ENCODE measurements at regions not wholly inside any gene's neighbourhood (a gene's known extent, or its start where the extent isn't known, plus 50 kb on each side); places are given as distances from the start of the nearest gene placed in this dataset.

DNA sequence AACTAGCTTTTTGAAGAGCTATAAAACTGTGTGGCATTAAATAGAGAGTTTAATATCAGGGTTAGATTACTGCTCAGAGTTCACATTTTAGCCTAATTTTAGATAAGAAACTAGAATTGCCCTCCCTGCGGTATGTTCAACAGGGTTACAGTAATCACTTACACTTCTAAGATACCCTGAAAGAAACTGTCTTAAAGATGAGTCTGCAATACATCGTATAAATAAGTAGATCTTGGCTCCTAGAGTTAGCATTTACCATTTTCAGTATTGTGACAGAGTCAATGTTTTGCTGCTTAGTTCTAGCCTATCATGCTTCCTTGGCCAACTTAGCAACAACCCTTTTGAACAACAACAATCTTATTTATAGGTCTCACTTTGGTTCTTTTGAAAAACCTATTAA, 217.8 kb upstream of the NDST4 start:
- Histone ChIP-seq H3K36me3 (replicated peaks in 1 of 2; ENCODE audit: control insufficient read depth in 1 of 2, insufficient read depth in 2 of 2, low read length in 2 of 2) (no peaks in the 10 kb centered on the region), H3K79me2 (ENCODE audit: insufficient read depth, low read length) (no peaks in the 10 kb centered on the region), H3K9ac (ENCODE audit: insufficient read depth, low read length, poor library complexity, severe bottlenecking) (no peak overlapping the region), H3K4me1 (ENCODE audit: control insufficient read depth in 1 of 2, insufficient read depth in 2 of 2, low read length in 2 of 2) (no peaks in the 10 kb centered on the region), H4K20me1 (ENCODE audit: insufficient read depth, low read length) (no peaks in the 10 kb centered on the region), H2AFZ (ENCODE audit: insufficient read depth, low read depth, low read length, poor library complexity, severe bottlenecking) (no peak overlapping the region), H3K4me2 (replicated peaks; ENCODE audit: extremely low read depth, low read length, poor library complexity, severe bottlenecking) (no peak overlapping the region), H3K27ac (ENCODE audit: low read depth in 1 of 2, low read length in 2 of 2) (no peak overlapping the region), H3K4me3 (replicated peaks in 1 of 3; ENCODE audit: low read depth in 2 of 3, low read length in 3 of 3) (no peak overlapping the region), H3K27me3 (ENCODE audit: control insufficient read depth in 2 of 2, insufficient read depth in 2 of 2, low read length in 2 of 2) (no peaks in the 10 kb centered on the region), H3K9me3 (replicated peaks in 1 of 2; ENCODE audit: control insufficient read depth in 1 of 2, insufficient read depth in 1 of 2, low read length in 2 of 2) (no peaks in the 10 kb centered on the region)
- no peak overlapping the region for H3K27ac Mint-ChIP-seq
- no CpG with 5 or more reads among the region's 2 CpGs for WGBS (ENCODE audit: insufficient coverage)
- no peaks in the 10 kb centered on the region for H3K4me1 Mint-ChIP-seq
- intact Hi-C loops (cut with micrococcal nuclease) = no loop called here
- no peak overlapping the region for H3K4me3 Mint-ChIP-seq
- no peaks in the 10 kb centered on the region for H3K27me3 Mint-ChIP-seq (ENCODE audit: low read depth in 3 of 3)
- H3K9me3 Mint-ChIP-seq = peaks cover 0 to 4% (median 0%) of the 10 kb centered on the region in 7 donors
- no peak for TF ChIP-seq CTCF (IDR thresholded peaks at IDR 0.05)
- H3K36me3 Mint-ChIP-seq = no peaks in the 10 kb centered on the region
- no peak for DNase-seq

DNA sequence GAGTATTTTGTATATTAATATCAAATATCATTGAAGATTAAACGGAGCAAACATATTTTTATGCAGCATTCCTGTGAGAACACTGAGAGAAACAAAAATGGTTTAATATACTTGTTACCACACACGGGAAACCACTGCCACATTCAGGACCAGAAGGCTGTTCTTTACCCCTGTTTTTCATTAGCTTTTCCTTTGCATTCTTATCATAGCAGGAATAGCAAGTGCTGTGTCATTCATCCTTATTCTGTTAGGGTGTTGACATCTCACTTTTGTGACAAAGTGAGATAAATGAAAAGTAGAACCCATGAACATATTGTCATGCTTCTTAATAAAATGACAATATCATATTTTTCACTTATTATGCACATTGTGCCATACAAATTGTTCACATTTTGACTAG, 212.4 kb upstream of the NDST4 start:
- DNase-seq = no peak
- Histone ChIP-seq H3K4me3 (replicated peaks in 1 of 3; ENCODE audit: low read depth in 2 of 3, low read length in 3 of 3) (no peak overlapping the region), H3K4me2 (replicated peaks; ENCODE audit: extremely low read depth, low read length, poor library complexity, severe bottlenecking) (no peak overlapping the region), H3K27ac (ENCODE audit: low read depth in 1 of 2, low read length in 2 of 2) (no peak overlapping the region), H4K20me1 (ENCODE audit: insufficient read depth, low read length) (no peaks in the 10 kb centered on the region), H3K27me3 (ENCODE audit: control insufficient read depth in 2 of 2, insufficient read depth in 2 of 2, low read length in 2 of 2) (no peaks in the 10 kb centered on the region), H3K79me2 (ENCODE audit: insufficient read depth, low read length) (no peaks in the 10 kb centered on the region), H3K4me1 (ENCODE audit: control insufficient read depth in 1 of 2, insufficient read depth in 2 of 2, low read length in 2 of 2) (no peaks in the 10 kb centered on the region), H3K9ac (ENCODE audit: insufficient read depth, low read length, poor library complexity, severe bottlenecking) (no peak overlapping the region), H2AFZ (ENCODE audit: insufficient read depth, low read depth, low read length, poor library complexity, severe bottlenecking) (no peak overlapping the region), H3K36me3 (replicated peaks in 1 of 2; ENCODE audit: control insufficient read depth in 1 of 2, insufficient read depth in 2 of 2, low read length in 2 of 2) (no peaks in the 10 kb centered on the region), H3K9me3 (replicated peaks in 1 of 2; ENCODE audit: control insufficient read depth in 1 of 2, insufficient read depth in 1 of 2, low read length in 2 of 2) (no peaks in the 10 kb centered on the region)
- no peak for TF ChIP-seq CTCF (IDR thresholded peaks at IDR 0.05)
- no peaks in the 10 kb centered on the region for H3K36me3 Mint-ChIP-seq
- H3K4me3 Mint-ChIP-seq = no peak overlapping the region
- no peak overlapping the region for H3K27ac Mint-ChIP-seq
- intact Hi-C loops (cut with micrococcal nuclease) = no loop called here
- H3K9me3 Mint-ChIP-seq = peaks cover 0 to 4% (median 0%) of the 10 kb centered on the region in 7 donors
- no peaks in the 10 kb centered on the region for H3K4me1 Mint-ChIP-seq
- WGBS (ENCODE audit: insufficient coverage) = no CpG with 5 or more reads among the region's 2 CpGs
- H3K27me3 Mint-ChIP-seq (ENCODE audit: low read depth in 3 of 3) = no peaks in the 10 kb centered on the region

All from CD14-positive monocyte (primary cell).